ENCODE measurements at regions not wholly inside any gene's neighbourhood (a gene's known extent, or its start where the extent isn't known, plus 50 kb on each side); places are given as distances from the start of the nearest gene placed in this dataset.
"Not testable (repeated sequence)": the region's sequence is repeated elsewhere in the genome, so short reads cannot be mapped to it uniquely, and the experiment has no call there.

DNA sequence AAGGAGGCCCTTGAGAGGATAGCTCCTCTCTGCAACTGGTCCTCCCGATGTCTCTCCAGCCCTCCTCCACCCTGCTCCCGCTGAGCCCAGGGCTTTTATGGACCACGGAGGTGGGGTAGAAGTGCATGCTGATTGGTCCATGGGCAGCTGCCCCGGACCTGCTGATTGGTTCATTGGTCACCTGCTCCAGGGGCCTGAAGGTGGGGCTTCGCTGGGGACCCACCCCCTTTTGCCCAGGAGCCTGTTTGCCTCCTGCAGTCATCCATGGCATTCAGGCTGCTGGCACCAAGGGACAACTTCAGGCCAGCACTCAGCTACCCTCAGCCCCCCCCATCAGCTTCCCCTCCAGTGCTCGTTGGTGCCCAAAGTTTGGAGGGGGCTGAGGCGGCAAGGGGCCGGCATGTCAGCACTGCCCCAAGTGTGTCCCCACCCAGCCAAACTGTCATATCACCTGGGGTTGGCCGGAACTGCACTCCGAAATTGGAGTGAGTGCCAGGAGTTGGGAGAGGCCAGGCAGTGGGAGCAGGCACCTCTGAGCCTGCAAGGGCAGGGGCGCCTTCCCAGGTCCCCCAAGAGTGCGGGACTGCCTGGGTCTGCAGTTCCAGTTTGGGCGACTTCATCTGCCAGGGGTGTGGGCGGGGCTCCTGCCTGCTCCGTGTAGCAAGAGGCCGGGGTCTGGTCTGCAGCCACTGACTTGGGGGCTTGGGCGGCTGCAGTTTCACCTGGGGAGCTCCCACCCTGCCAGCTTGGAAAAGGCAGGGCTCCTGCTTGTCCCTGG, 288.9 kb downstream of the RDH14 start:
- Histone ChIP-seq H3K27me3 (ENCODE audit: control insufficient read depth in 2 of 2, insufficient read depth in 2 of 2, low read length in 2 of 2) (no peaks in the 10 kb centered on the region), H3K36me3 (ENCODE audit: control insufficient read depth in 2 of 3, insufficient read depth in 3 of 3, low read length in 3 of 3) (no peaks in the 10 kb centered on the region), H3K27ac (ENCODE audit: low read depth, low read length) (no peak overlapping the region), H3K4me3 (ENCODE audit: low read length) (no peak overlapping the region), H3K4me1 (ENCODE audit: control insufficient read depth in 2 of 2, insufficient read depth in 2 of 2, low read length in 2 of 2) (no peaks in the 10 kb centered on the region), H3K9me3 (ENCODE audit: control insufficient read depth in 2 of 3, low read length in 3 of 3) (peaks cover 0 to 3% (median 0%) of the 10 kb centered on the region in 3 experiments)
- ATAC-seq (no peak), DNase-seq (no peak)
- intact Hi-C loops (cut with micrococcal nuclease): no loop called here
- Mint-ChIP-seq H3K36me3 (no peaks in the 10 kb centered on the region), H3K4me3 (no peak overlapping the region), H3K27ac (no peak overlapping the region), H3K27me3 (peaks cover 0 to 7% (median 0%) of the 10 kb centered on the region in 5 donors), H3K4me1 (no peaks in the 10 kb centered on the region), H3K9me3 (peaks cover 0 to 5% (median 0%) of the 10 kb centered on the region in 11 donors)
- POLR2A ChIA-PET: no interaction called here
- CTCF ChIA-PET: no interaction called here

DNA sequence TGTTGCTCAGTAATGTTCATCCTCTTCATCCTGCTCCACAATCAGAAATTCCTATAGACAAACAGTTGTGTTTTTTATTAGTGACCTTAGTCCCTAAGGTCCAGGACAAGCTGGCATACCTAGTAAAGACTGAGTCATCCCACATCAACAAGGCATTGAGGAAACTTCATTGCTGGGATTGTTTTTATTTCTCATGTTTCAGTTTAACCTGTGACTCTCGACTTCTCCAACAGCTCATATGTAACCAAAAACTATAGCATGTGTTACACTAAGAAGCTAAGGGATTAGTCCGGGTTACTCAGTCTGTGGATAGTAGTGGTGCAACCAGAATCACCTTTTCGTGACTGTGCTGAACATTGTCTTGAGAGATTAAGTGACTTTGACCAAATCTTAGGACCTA, 292.1 kb downstream of the RDH14 start:
- no peaks in the 10 kb centered on the region for H3K27me3 ChIP-seq (ENCODE audit: control insufficient read depth in 2 of 2, insufficient read depth in 2 of 2, low read length in 2 of 2)
- Mint-ChIP-seq H3K4me1 (no peaks in the 10 kb centered on the region), H3K27me3 (peaks cover 0 to 7% (median 0%) of the 10 kb centered on the region in 5 donors), H3K4me3 (no peak overlapping the region), H3K36me3 (no peaks in the 10 kb centered on the region), H3K9me3 (peaks cover 0 to 6% (median 0%) of the 10 kb centered on the region in 11 donors), H3K27ac (no peak overlapping the region)
- POLR2A ChIA-PET: no interaction called here
- intact Hi-C loops (cut with micrococcal nuclease): no loop called here
- ATAC-seq (no peak), DNase-seq (no peak)
- H3K36me3 ChIP-seq (ENCODE audit: control insufficient read depth in 2 of 3, insufficient read depth in 3 of 3, low read length in 3 of 3): no peaks in the 10 kb centered on the region
- H3K9me3 ChIP-seq (ENCODE audit: control insufficient read depth in 2 of 3, low read length in 3 of 3): peaks cover 0 to 3% (median 0%) of the 10 kb centered on the region in 3 experiments
- CTCF ChIA-PET: no interaction called here
- no peak overlapping the region for H3K4me3 ChIP-seq (ENCODE audit: low read length)
- no peaks in the 10 kb centered on the region for H3K4me1 ChIP-seq (ENCODE audit: control insufficient read depth in 2 of 2, insufficient read depth in 2 of 2, low read length in 2 of 2)
- no peak overlapping the region for H3K27ac ChIP-seq (ENCODE audit: low read depth, low read length)

DNA sequence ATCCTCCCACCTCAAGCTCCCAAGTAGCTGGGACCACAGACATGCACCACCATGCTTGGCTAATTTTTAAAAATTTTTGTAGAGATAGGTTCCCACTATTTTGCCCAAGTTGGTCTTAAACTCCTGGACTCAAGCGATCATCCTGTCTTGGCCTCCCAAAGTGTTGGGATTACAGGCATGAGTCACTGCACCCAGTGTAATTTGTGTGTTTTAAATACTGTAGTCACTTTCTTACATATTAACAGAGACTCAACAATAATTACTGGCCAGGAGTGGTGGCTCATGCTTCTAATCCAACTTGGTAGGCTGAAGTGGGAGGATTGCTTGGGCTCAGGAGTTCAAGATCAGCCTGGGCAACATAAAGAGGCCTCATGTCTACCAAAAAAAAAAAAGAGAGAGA, 293.0 kb downstream of the RDH14 start:
- ChIA-PET POLR2A (no interaction called here), CTCF (no interaction called here)
- no peak overlapping the region for H3K27ac ChIP-seq (ENCODE audit: low read depth, low read length)
- Mint-ChIP-seq H3K9me3 (peaks cover 0 to 6% (median 0%) of the 10 kb centered on the region in 11 donors), H3K27me3 (peaks cover 0 to 7% (median 0%) of the 10 kb centered on the region in 5 donors), H3K36me3 (no peaks in the 10 kb centered on the region), H3K27ac (no peak overlapping the region), H3K4me3 (no peak overlapping the region), H3K4me1 (no peaks in the 10 kb centered on the region)
- no peak for ATAC-seq
- H3K4me3 ChIP-seq (ENCODE audit: low read length): no peak overlapping the region
- H3K9me3 ChIP-seq (ENCODE audit: control insufficient read depth in 2 of 3, low read length in 3 of 3): peaks cover 0 to 3% (median 0%) of the 10 kb centered on the region in 3 experiments
- intact Hi-C loops (cut with micrococcal nuclease): no loop called here
- no peak for DNase-seq
- H3K4me1 ChIP-seq (ENCODE audit: control insufficient read depth in 2 of 2, insufficient read depth in 2 of 2, low read length in 2 of 2): no peaks in the 10 kb centered on the region
- no peaks in the 10 kb centered on the region for H3K27me3 ChIP-seq (ENCODE audit: control insufficient read depth in 2 of 2, insufficient read depth in 2 of 2, low read length in 2 of 2)
- no peaks in the 10 kb centered on the region for H3K36me3 ChIP-seq (ENCODE audit: control insufficient read depth in 2 of 3, insufficient read depth in 3 of 3, low read length in 3 of 3)

DNA sequence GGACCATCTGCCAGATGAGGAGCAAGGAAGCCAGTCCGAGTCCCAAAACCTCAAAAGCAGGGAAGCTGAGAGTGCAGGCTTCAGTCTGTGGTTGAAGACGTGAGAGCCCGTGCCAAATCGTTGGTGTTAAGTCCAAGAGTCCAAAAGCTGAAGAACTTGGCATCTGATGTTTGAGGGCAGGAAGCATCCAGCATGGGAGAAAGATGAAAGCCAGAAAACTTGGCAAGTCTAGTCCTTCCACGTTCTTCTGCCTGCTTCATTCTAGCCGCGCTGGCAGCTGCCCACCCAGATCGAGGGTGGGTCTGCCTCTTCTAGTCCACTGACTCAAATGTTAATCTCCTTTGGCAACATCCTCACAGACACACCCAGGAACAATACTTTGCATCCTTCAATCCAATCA, 293.8 kb downstream of the RDH14 start:
- ATAC-seq; DNase-seq; CTCF ChIA-PET; H3K9me3 Mint-ChIP-seq; H3K27me3 Mint-ChIP-seq; H3K27me3 ChIP-seq (ENCODE audit: control insufficient read depth in 2 of 2, insufficient read depth in 2 of 2, low read length in 2 of 2); H3K4me3 ChIP-seq (ENCODE audit: low read length); H3K36me3 ChIP-seq (ENCODE audit: control insufficient read depth in 2 of 3, insufficient read depth in 3 of 3, low read length in 3 of 3); H3K4me1 ChIP-seq (ENCODE audit: control insufficient read depth in 2 of 2, insufficient read depth in 2 of 2, low read length in 2 of 2); H3K27ac ChIP-seq (ENCODE audit: low read depth, low read length); H3K27ac Mint-ChIP-seq; H3K4me1 Mint-ChIP-seq; H3K36me3 Mint-ChIP-seq; POLR2A ChIA-PET; H3K4me3 Mint-ChIP-seq; H3K9me3 ChIP-seq (ENCODE audit: control insufficient read depth in 2 of 3, low read length in 3 of 3); intact Hi-C loops (cut with micrococcal nuclease): not testable (repeated sequence)

DNA sequence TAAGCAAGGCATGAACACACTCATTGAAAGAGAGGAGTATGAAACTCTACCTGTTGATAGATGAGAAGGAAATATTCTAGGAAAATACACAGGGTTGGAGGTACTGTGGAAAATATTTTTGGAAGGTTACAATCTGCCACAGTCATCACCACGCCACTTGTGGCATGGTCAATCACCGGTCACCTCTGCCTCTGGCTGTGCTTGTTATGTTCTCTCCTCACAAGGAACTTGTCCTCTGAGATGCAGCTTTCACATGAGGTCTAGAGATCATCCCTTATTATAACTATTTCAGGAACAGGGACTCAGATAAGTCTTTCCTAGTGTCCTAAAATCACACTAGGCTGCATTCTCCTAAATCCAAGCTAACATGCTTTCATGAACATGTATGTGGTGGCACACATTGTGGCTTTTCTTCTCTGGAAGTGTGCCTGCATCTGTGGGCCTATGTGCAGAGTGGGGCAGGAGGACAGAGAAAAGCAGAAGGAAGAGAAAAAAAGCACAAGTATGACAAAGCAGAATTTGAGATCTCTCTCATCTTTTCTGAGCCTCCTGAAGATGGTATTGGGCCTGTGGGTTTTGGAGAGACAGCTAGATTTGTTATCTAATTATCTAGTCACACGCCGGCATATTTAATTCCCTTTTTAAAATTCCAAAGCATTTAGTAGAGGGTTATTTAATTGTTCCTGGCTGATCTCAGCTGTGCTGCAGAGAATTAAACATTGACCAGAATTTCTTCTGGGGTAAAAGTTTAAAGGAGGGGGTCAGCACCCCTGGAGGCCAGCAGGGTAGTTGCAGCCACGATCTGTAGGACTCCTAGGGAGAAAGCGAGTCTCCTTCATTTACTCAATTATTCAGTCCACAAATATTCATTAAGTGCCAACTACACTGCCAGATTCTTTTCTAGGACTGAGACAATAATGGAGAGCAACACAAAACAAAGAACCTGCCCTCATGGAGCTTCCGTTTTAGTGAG, 294.6 kb downstream of the RDH14 start:
- Histone ChIP-seq H3K4me1 (ENCODE audit: control insufficient read depth in 2 of 2, insufficient read depth in 2 of 2, low read length in 2 of 2) (no peaks in the 10 kb centered on the region), H3K27me3 (ENCODE audit: control insufficient read depth in 2 of 2, insufficient read depth in 2 of 2, low read length in 2 of 2) (no peaks in the 10 kb centered on the region), H3K4me3 (ENCODE audit: low read length) (no peak overlapping the region), H3K9me3 (ENCODE audit: control insufficient read depth in 2 of 3, low read length in 3 of 3) (no peaks in the 10 kb centered on the region), H3K36me3 (ENCODE audit: control insufficient read depth in 2 of 3, insufficient read depth in 3 of 3, low read length in 3 of 3) (no peaks in the 10 kb centered on the region), H3K27ac (ENCODE audit: low read depth, low read length) (no peak overlapping the region)
- Mint-ChIP-seq H3K27me3 (peaks cover 0 to 10% (median 0%) of the 10 kb centered on the region in 5 donors), H3K4me3 (no peak overlapping the region), H3K4me1 (no peaks in the 10 kb centered on the region), H3K36me3 (no peaks in the 10 kb centered on the region), H3K9me3 (peaks cover 0 to 6% (median 0%) of the 10 kb centered on the region in 11 donors), H3K27ac (no peak overlapping the region)
- DNase-seq (no peak), ATAC-seq (no peak)
- intact Hi-C loops (cut with micrococcal nuclease): no loop called here
- ChIA-PET CTCF (no interaction called here), POLR2A (no interaction called here)

DNA sequence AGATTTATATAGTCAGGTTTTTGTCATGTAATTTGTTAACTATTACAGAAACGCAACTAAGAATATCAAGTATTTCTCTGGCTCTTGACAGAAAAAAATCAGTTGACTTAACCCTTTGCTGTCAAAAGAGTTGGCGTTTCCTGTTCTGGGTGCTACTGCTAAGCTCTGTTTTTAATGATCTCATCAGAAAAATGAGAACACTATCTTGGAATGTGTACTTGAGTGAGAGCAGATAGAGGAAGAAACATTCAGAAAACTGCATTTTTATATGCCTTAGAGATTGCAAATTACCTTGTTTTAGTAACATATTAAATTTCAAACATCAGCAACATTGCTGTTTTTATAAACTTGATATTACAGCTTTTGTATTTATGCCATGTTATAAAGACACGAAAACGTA, 297.9 kb downstream of the RDH14 start:
- H3K4me3 ChIP-seq (ENCODE audit: low read length): no peak overlapping the region
- H3K4me1 ChIP-seq (ENCODE audit: control insufficient read depth in 2 of 2, insufficient read depth in 2 of 2, low read length in 2 of 2): no peaks in the 10 kb centered on the region
- ATAC-seq: no peak
- H3K36me3 Mint-ChIP-seq: no peaks in the 10 kb centered on the region
- no peaks in the 10 kb centered on the region for H3K9me3 ChIP-seq (ENCODE audit: control insufficient read depth in 2 of 3, low read length in 3 of 3)
- no peaks in the 10 kb centered on the region for H3K4me1 Mint-ChIP-seq
- no peak overlapping the region for H3K4me3 Mint-ChIP-seq
- H3K27me3 Mint-ChIP-seq: peaks cover 0 to 10% (median 0%) of the 10 kb centered on the region in 5 donors
- H3K36me3 ChIP-seq (ENCODE audit: control insufficient read depth in 2 of 3, insufficient read depth in 3 of 3, low read length in 3 of 3): no peaks in the 10 kb centered on the region
- no peak overlapping the region for H3K27ac Mint-ChIP-seq
- ChIA-PET CTCF (no interaction called here), POLR2A (no interaction called here)
- DNase-seq: no peak
- no peak overlapping the region for H3K27ac ChIP-seq (ENCODE audit: low read depth, low read length)
- peaks cover 0 to 6% (median 0%) of the 10 kb centered on the region in 11 donors for H3K9me3 Mint-ChIP-seq
- H3K27me3 ChIP-seq (ENCODE audit: control insufficient read depth in 2 of 2, insufficient read depth in 2 of 2, low read length in 2 of 2): no peaks in the 10 kb centered on the region
- intact Hi-C loops (cut with micrococcal nuclease): no loop called here
